ENCODE measurements at regions not wholly inside any gene's neighbourhood (a gene's known extent, or its start where the extent isn't known, plus 50 kb on each side); places are given as distances from the start of the nearest gene placed in this dataset.

GRCh38 chr4:111519683-111520082 lies 625.6 kb upstream of the FAM241A start:
- DNase-seq (no peak), ATAC-seq (ENCODE audit: low read depth) (no peak)
- no CpG with 5 or more reads among the region's 5 CpGs for WGBS, 2 experiments (ENCODE audit: extremely low coverage in 2 of 2, insufficient read length in 1 of 2)
- H3K9ac ChIP-seq (ENCODE audit: low read depth, low read length): no peak overlapping the region
- H3K18ac ChIP-seq (ENCODE audit: low read depth, low read length): no peak overlapping the region
- no peak overlapping the region for H3K56ac ChIP-seq (ENCODE audit: extremely low read depth, insufficient read depth, low read length)
- H3K79me1 ChIP-seq (ENCODE audit: low read depth in 1 of 2, low read length in 2 of 2): no peaks in the 10 kb centered on the region
- dilution Hi-C loops (cut with HindIII; ENCODE audit: low sequenced_read_pairs, unreplicated experiment) (no loop called here), intact Hi-C loops (cut with micrococcal nuclease) (no loop called here), in situ Hi-C loops (cut with MboI; ENCODE audit: low sequenced_read_pairs) (no loop called here)
- H2BK5ac ChIP-seq (ENCODE audit: low read depth, low read length, poor library complexity, severe bottlenecking): no peak overlapping the region
- H2BK120ac ChIP-seq (ENCODE audit: low read depth, low read length): no peak overlapping the region
- H3K4me1 ChIP-seq (ENCODE audit: control insufficient read depth, insufficient read depth, low read length): no peaks in the 10 kb centered on the region
- no peak overlapping the region for H2BK15ac ChIP-seq (ENCODE audit: low read depth, low read length)
- H3K9me1 ChIP-seq (ENCODE audit: insufficient read depth, low read length): no peaks in the 10 kb centered on the region
- no peaks in the 10 kb centered on the region for H3K27me3 ChIP-seq (ENCODE audit: control insufficient read depth, insufficient read depth, low read length)
- no peak overlapping the region for H4K91ac ChIP-seq (ENCODE audit: insufficient read depth, low read depth, low read length)
- no peak overlapping the region for H3K4me2 ChIP-seq (ENCODE audit: low read depth, low read length)
- H3K4ac ChIP-seq (ENCODE audit: low read depth, low read length): no peak overlapping the region
- H4K8ac ChIP-seq (ENCODE audit: low read depth in 2 of 2, low read length in 2 of 2): no peak overlapping the region
- no peak overlapping the region for H3K14ac ChIP-seq (replicated peaks; ENCODE audit: low read depth, low read length)
- H3K4me3 ChIP-seq (ENCODE audit: insufficient read depth, low read depth, low read length): no peak overlapping the region
- no peak overlapping the region for H2BK20ac ChIP-seq (ENCODE audit: low read depth, low read length)
- H2AK9ac ChIP-seq (replicated peaks; ENCODE audit: low read depth, low read length, poor library complexity): no peak overlapping the region
- no peak for TF ChIP-seq RCOR1 (IDR thresholded peaks at IDR 0.05; ENCODE audit: insufficient replicate concordance, low read length)
- TF ChIP-seq MAZ (IDR thresholded peaks at IDR 0.05; ENCODE audit: borderline replicate concordance, low read depth, low read length): no peak
- no peak for TF ChIP-seq MAFK (IDR thresholded peaks at IDR 0.05; ENCODE audit: low read depth, low read length)
- no peak for TF ChIP-seq USF2 (IDR thresholded peaks at IDR 0.05; ENCODE audit: low read depth, low read length)
- no peak for TF ChIP-seq FOS (IDR thresholded peaks at IDR 0.05; ENCODE audit: low read depth, low read length)
- no peak for TF ChIP-seq NFE2L2 (IDR thresholded peaks at IDR 0.05; ENCODE audit: low read depth, low read length)
- TF ChIP-seq CTCF (conservative IDR thresholded peaks at IDR 0.05; ENCODE audit: low read depth, low read length): no peak
- TF ChIP-seq POLR2A (IDR thresholded peaks at IDR 0.05; ENCODE audit: low read depth, low read length): no peak
- TF ChIP-seq SMC3 (IDR thresholded peaks at IDR 0.05; ENCODE audit: low read depth, low read length): no peak
- no peak for TF ChIP-seq MXI1 (IDR thresholded peaks at IDR 0.05; ENCODE audit: borderline replicate concordance, low read depth, low read length)
- H2AK5ac ChIP-seq (ENCODE audit: low read depth, low read length): no peak overlapping the region
- POLR2A ChIA-PET (ENCODE audit: unreplicated experiment): no interaction called here
- H3K36me3 ChIP-seq (ENCODE audit: control insufficient read depth, insufficient read depth, low read length): no peaks in the 10 kb centered on the region
- BruUV-seq (replicated peaks): no TSS peak
- no peak overlapping the region for H3K27ac ChIP-seq (ENCODE audit: insufficient read depth, low read length)
- no peaks in the 10 kb centered on the region for H4K20me1 ChIP-seq (ENCODE audit: insufficient read depth, low read length)
- no peak overlapping the region for H2AFZ ChIP-seq (replicated peaks; ENCODE audit: low read length, poor library complexity)
- H3K23ac ChIP-seq (ENCODE audit: low read depth, low read length): no peak overlapping the region
- CTCF ChIA-PET: interaction anchor here (1.3 kb wide), 1 partner anchor 10 kb away, joined by 3 read pairs; no protein-coding TSS in a partner anchor
- H4K5ac ChIP-seq (ENCODE audit: low read depth, low read length): no peak overlapping the region
- H3K9me3 ChIP-seq (ENCODE audit: control insufficient read depth, insufficient read depth, low read length): no peaks in the 10 kb centered on the region

Data from IMR-90 (cell line).